ENCODE measurements at regions not wholly inside any gene's neighbourhood (a gene's known extent, or its start where the extent isn't known, plus 50 kb on each side); places are given as distances from the start of the nearest gene placed in this dataset.
"Not testable (repeated sequence)": the region's sequence is repeated elsewhere in the genome, so short reads cannot be mapped to it uniquely, and the experiment has no call there.

DNA sequence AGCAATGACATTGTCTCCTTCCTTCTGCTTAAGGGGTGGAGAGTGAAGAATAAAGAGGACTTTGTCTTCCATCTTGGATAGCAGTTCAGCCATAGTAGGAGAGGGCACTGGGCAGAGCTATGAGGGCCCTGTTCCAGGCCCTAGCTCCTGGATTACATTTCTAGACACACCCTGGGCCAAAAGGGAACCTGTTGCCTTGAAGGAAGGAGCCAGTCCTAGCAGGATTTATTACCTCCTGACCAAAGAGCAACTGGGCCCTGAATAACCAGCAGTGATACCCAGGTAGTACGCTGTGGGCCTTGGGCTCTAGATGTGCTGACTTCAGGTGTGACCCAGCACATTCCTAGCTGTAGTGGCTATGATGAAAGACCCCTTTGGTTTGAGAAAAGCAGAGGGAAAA is 95.8 kb downstream of the RMI1 start:
- intact Hi-C loops (cut with DNase I; ENCODE audit: low total_unique reads), result no loop called here
- no peaks in the 10 kb centered on the region for H3K27me3 ChIP-seq
- no peaks in the 10 kb centered on the region for H3K9me3 ChIP-seq
- no peaks in the 10 kb centered on the region for H3K4me1 ChIP-seq
- H3K27ac ChIP-seq, result no peak overlapping the region
- DNase-seq, result no peak
- no peak overlapping the region for H3K4me3 ChIP-seq
- H3K36me3 ChIP-seq, result no peaks in the 10 kb centered on the region
- TF ChIP-seq, protein P1, sequence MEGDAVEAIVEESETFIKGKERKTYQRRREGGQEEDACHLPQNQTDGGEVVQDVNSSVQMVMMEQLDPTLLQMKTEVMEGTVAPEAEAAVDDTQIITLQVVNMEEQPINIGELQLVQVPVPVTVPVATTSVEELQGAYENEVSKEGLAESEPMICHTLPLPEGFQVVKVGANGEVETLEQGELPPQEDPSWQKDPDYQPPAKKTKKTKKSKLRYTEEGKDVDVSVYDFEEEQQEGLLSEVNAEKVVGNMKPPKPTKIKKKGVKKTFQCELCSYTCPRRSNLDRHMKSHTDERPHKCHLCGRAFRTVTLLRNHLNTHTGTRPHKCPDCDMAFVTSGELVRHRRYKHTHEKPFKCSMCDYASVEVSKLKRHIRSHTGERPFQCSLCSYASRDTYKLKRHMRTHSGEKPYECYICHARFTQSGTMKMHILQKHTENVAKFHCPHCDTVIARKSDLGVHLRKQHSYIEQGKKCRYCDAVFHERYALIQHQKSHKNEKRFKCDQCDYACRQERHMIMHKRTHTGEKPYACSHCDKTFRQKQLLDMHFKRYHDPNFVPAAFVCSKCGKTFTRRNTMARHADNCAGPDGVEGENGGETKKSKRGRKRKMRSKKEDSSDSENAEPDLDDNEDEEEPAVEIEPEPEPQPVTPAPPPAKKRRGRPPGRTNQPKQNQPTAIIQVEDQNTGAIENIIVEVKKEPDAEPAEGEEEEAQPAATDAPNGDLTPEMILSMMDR (IDR thresholded peaks at IDR 0.05), result no peak

DNA sequence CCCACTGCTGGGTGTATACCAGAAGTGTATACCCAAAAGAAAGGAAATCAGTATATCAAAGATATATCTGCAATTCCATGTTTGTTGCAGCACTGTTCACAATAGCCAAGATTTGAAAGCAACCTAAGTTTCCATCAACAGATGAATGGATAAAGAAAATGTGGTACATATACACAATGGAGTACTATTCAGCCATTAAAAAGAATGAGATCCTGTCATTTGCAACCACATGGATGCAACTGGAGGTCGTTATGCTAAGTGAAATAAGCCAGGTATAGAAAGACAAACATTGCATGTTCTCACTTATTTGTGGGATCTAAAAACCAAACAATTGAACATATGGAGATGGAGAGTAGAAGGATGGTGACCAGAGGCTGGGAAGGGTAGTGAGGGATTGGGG is 97.2 kb downstream of the RMI1 start:
- intact Hi-C loops (cut with DNase I; ENCODE audit: low total_unique reads); DNase-seq: not testable (repeated sequence)

DNA sequence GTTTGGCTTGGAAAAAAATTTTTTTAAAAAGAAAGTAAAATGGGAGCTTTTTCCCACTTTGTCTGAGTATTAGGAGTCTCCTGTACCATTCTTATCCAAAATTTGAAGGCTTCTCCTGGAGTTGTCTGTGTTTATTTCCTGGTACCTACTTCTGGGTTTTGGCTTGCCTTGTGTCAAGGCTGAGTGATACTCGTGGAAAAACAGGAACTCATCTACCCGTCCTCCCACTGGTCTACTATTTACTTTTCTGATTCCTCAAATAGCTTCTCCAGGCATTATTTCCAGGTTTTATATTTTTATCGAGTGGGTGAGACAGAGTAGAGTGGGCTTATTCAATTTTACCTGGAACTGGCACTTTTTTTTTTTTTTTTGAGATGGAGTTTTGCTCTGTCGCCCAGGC is 99.4 kb downstream of the RMI1 start:
- H3K9me3 ChIP-seq, result no peaks in the 10 kb centered on the region
- intact Hi-C loops (cut with DNase I; ENCODE audit: low total_unique reads), result no loop called here
- no peaks in the 10 kb centered on the region for H3K36me3 ChIP-seq

More for the DNA sequence above, 97.2 kb downstream of the RMI1 start:
- H3K27me3 ChIP-seq, H3K27ac ChIP-seq, H3K4me1 ChIP-seq, H3K36me3 ChIP-seq, H3K4me3 ChIP-seq, H3K9me3 ChIP-seq: not testable (repeated sequence)

DNA sequence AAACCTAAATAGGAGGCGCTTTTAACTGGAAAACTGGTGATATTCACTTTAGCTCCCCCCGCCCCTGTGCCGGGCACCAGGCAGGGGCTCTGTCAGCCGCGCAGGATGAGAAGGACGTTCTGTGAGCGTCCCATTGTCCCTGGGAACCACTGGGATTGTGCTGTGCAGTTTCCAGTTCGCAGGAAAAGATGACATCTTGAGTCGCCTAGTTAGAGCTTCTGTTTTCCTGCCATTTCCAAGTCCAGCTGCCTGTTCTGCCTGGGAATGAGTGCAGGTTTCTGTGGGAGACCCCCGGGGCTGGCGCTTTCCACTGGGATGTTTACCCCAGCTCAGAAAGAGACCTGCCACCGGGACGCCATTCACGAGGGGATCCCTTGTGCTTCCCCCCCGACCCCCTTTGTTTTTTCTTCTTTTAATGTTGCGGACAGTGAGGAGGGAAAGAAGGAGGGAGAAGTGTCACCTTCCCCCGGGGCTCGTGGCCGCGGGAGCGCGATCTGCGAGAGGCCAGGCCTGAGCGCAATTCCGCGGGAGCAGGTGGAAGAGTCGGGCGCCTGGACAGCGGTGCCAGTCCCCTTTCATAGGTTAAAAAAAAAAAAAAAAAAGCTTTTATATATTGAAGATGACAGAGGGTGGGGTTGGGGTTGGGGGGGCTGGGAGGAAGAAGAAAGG is 121.5 kb downstream of the RMI1 start:
- peaks cover 0 to 11% of the 10 kb centered on the region in 2 donors for H3K27me3 ChIP-seq
- H3K36me3 ChIP-seq, result no peaks in the 10 kb centered on the region
- TF ChIP-seq, protein P1 (IDR thresholded peaks at IDR 0.05), result no peak
- no peaks in the 10 kb centered on the region for H3K4me1 ChIP-seq
- H3K27ac ChIP-seq, result no peak overlapping the region
- no peak for DNase-seq
- intact Hi-C loops (cut with DNase I; ENCODE audit: low total_unique reads), result no loop called here
- H3K9me3 ChIP-seq, result no peaks in the 10 kb centered on the region
- H3K4me3 ChIP-seq, result no peak overlapping the region

More for the DNA sequence above, 99.4 kb downstream of the RMI1 start:
- Histone ChIP-seq H3K4me1 (no peaks in the 10 kb centered on the region), H3K27me3 (no peaks in the 10 kb centered on the region), H3K4me3 (no peak overlapping the region), H3K27ac (no peak overlapping the region)
- DNase-seq, result no peak
- TF ChIP-seq, protein P1 (IDR thresholded peaks at IDR 0.05), result no peak

DNA sequence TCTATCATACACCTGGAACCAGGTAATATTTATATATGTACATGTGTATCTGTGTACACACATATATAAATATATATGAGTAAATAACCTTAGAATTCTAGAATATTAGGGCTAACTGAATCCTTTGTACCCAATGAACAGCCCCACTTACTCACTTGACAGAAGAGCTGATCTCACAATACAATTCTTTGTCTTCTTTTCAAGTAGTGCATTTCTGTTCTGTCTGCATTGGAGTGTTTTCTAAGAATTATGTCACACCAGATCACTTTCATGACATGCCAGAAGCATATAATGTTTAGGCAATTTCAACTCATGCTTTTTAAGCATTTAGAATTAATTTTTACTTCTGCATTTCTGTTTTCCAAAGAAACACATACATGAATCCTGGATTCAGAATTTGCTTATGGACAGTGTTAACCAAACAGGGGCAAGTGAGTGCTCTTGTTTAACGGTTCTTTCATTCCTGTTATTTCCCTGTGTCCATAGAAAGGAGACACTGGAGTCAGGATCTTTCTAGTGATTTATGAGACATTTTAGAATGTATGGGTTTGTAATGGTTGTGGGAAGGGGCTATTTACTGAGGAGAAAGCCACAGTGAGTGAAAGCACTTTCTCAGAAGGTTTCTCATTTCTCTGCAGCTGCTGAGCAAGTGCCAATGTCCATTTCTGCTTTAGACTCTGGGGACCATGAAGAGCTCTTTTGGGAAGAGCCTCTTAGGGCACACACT is 123.2 kb downstream of the RMI1 start:
- Histone ChIP-seq H3K9me3 (no peaks in the 10 kb centered on the region), H3K27me3 (peaks cover 0 to 11% of the 10 kb centered on the region in 2 donors), H3K27ac (no peak overlapping the region), H3K4me1 (no peaks in the 10 kb centered on the region), H3K36me3 (no peaks in the 10 kb centered on the region), H3K4me3 (no peak overlapping the region)
- intact Hi-C loops (cut with DNase I; ENCODE audit: low total_unique reads), result no loop called here
- DNase-seq, result no peak
- TF ChIP-seq, protein P1 (IDR thresholded peaks at IDR 0.05), result no peak

DNA sequence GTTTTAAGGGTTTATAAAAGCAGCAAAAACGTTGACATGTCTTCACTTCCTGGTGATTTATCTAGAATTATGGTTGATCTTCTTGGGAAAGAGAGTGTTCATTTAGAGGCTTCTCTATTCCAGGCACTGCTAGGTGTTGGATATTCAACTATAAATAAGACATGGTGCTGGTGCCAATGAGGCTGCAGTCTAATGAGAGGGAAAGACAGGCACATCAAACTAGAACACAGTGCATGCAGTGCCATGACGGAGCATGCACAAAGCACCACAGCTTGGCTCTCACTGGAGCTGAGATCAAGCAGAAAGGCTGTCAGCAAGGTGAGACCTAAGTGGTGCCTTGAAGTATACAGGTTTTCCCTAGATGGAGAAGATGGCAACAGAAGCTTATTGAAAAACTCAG is 126.5 kb downstream of the RMI1 start:
- H3K36me3 ChIP-seq, result no peaks in the 10 kb centered on the region
- intact Hi-C loops (cut with DNase I; ENCODE audit: low total_unique reads), result no loop called here
- TF ChIP-seq, protein P1 (IDR thresholded peaks at IDR 0.05), result no peak

More for the DNA sequence above, 126.5 kb downstream of the RMI1 start:
- H3K27me3 ChIP-seq, result peaks cover 0 to 8% of the 10 kb centered on the region in 2 donors
- H3K27ac ChIP-seq, result no peak overlapping the region
- DNase-seq, result no peak
- no peaks in the 10 kb centered on the region for H3K4me1 ChIP-seq
- no peak overlapping the region for H3K4me3 ChIP-seq
- H3K9me3 ChIP-seq, result no peaks in the 10 kb centered on the region
